Right ventricle myocardium inferior (tissue), 1 donor: ENCODE measurements at regions not wholly inside any gene's neighbourhood (a gene's known extent, or its start where the extent isn't known, plus 50 kb on each side); places are given as distances from the start of the nearest gene placed in this dataset.

Experiments used
- ATAC-seq: fragments of 200-7000 bp; cut with Tn5 transposase; one replicate; pipeline ENCODE4 v1.9.1; 2020; ENCODE audit warnings: mild to moderate bottlenecking, moderate library complexity
- DNase-seq: peaks from one replicate; pipeline ENCODE4 v3.0.0; 2021; ENCODE audit errors: missing footprints
- intact Hi-C: fragments of 100-400 bp; cut with DNase I; formaldehyde crosslinking; loops from one replicate; pipeline ENCODE4 v1.11.0; 2022
- donor health status: DM: no; HTN: yes; CAD: no; lungs with severe emphysema.

GRCh38 chr5:43981556-43981955 lies 378.6 kb downstream of the NNT start:
- ATAC-seq, result peak; percentile 26
- intact Hi-C loops, result no loop called here
- no peak for DNase-seq

GRCh38 chr5:43973908-43974307 lies 370.9 kb downstream of the NNT start:
- no peak for DNase-seq
- intact Hi-C loops, result no loop called here
- ATAC-seq, result no peak

DNA sequence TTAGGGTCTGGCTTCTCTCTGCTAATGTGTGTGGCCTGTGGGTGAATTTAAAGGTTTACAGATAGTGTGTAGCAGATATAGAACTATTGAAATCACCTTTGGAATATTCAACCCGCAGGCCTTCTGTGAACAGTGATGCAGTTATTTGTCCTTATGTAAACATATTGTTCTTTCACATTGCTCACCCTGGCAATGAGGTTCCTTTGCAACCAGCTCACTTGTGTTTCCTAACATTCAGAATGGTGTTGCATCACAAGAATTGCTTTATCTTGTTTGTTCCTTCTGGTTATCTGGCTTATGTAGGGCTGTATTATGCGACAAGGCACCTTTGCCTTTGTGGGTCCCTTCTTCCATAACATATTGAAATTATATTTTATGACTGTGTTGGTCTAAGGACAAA lies 370.3 kb downstream of the NNT start:
- no peak for DNase-seq
- intact Hi-C loops, result no loop called here
- ATAC-seq, result no peak

DNA sequence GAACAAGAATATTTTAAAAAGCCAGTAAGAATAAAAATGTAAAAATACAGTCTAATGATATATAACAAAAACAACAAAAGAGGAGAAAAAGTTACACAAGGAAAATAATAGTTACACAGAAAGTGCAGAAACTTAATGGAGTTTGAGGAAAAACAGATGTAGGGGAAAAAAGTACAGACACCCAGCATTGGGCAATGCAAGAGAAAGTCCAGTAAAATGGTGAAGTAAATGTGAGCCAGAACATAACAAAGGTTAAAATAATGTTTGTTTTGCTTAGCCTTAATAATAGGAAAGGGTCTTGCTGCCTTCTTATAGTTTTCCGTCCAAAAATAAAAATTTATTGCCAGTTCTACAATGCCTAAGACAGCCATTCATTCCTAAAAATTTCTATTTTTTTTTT lies 364.2 kb downstream of the NNT start:
- DNase-seq (no peak), ATAC-seq (no peak)
- intact Hi-C loops, result no loop called here

GRCh38 chr5:43959144-43959543 lies 356.2 kb downstream of the NNT start:
- no peak for DNase-seq
- no peak for ATAC-seq
- intact Hi-C loops, result no loop called here

GRCh38 chr5:43947935-43948334 lies 345.0 kb downstream of the NNT start:
- DNase-seq (no peak), ATAC-seq (no peak)
- intact Hi-C loops, result no loop called here

DNA sequence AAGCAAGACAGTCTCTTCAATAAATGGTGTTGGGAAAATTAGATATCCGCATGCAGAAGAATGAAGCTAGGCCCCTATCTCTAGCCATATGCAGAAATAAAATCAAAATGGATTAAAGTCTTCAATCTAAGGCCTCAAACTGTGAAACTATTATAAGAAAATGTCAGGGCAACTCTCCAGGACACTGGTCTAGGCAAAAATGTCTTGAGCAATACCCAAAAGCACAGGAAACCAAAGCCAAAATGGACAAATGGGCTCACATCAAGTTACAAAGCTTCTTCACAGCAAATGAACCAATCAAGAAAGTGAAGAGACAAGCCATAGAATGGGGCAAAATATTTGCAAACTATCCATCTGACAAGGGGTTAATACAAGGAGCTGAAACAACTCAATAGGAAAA lies 338.8 kb downstream of the NNT start:
- DNase-seq (no peak), ATAC-seq (no peak)
- intact Hi-C loops, result no loop called here

- no peak for ATAC-seq
- DNase-seq, result no peak
- intact Hi-C loops, result no loop called here
Observed at GRCh38 chr5:43940562-43940961, 337.6 kb downstream of the NNT start.

DNA sequence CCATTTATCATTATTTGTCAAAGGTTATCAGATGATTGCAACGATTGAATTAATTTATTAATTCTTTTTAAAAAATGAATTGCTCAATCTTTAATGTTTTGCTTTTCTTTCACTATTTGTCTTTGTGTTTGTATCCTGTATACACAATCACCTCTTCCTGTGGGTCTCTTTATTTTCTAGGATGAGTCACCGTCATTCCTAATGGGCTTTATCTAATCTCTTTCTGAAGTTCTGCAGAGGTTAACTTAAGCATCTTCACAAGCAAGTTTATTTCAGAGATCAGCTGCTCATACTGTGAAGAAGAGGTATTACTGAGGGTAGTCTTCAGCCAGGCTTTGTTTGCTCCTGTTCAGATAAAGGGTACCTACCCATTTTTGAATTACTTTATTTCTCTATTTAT lies 323.9 kb downstream of the NNT start:
- no peak for ATAC-seq
- no peak for DNase-seq
- intact Hi-C loops, result no loop called here

- intact Hi-C loops, result no loop called here
- ATAC-seq, result no peak
- DNase-seq, result no peak
Observed at GRCh38 chr5:43920422-43920821, 317.4 kb downstream of the NNT start.

- no peak for DNase-seq
- intact Hi-C loops, result no loop called here
- ATAC-seq, result no peak
Observed at GRCh38 chr5:43917925-43918324, 314.9 kb downstream of the NNT start.

DNA sequence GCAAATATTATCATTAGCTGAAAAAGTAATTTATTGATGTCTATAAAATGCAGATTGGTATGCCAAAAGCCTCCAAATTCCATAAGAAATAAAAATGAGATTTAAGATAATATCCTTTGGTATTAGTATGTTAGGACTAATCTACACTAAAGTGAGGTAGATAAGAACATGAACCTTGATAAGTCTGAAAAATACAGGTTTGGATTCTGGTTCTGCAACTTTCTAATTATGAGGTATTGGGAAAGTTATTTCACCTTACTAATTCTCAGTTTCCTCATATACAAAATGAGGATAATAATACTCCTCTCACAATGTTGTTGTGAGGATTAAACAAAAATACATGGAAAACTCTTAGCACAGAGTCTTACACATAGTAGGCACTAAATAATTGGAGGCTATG lies 300.1 kb downstream of the NNT start:
- no peak for DNase-seq
- ATAC-seq, result no peak
- intact Hi-C loops, result no loop called here

- ATAC-seq (no peak), DNase-seq (no peak)
- intact Hi-C loops, result no loop called here
Observed at GRCh38 chr5:43900974-43901373, 298.0 kb downstream of the NNT start.

- intact Hi-C loops, result no loop called here
- DNase-seq (no peak), ATAC-seq (no peak)
Observed at GRCh38 chr5:43895876-43896275, 292.9 kb downstream of the NNT start.

DNA sequence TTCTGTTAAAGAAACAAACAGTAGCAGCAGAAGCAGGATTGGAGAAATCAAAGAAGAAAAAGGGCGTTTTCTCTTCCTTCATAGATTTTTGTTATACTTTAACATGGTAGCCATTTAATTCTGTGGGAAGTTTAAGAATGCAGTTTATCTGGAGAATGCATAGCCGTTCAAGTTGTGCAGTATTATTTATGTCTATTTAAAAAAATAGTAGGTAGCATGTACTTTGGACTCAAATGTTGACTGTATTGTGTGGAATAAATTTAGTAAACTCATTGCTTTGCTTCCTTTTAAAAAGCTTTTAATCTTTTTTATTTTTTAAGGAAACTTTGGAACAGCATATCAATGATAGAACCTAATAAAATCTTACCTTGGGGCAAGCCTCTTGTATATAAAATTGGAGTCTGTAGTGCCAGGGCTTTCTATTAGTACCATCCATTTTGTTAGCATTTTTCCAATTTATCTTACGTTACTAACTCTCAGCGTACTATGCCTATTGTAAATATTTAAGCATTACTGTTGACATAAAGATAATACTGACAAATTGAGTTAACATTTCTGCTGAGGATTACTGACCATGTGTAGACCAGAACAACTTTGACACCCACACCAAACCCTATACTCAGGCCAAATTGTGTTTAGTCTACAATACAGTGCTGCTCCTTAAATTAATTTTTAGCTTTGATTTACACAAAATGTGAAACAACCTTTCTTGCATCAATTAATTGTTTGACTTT lies 291.1 kb downstream of the NNT start:
- ATAC-seq, result no peak
- intact Hi-C loops, result no loop called here
- DNase-seq, result no peak

- intact Hi-C loops, result no loop called here
- DNase-seq (no peak), ATAC-seq (no peak)
Observed at GRCh38 chr5:43891112-43891511, 288.1 kb downstream of the NNT start.

- intact Hi-C loops, result no loop called here
- ATAC-seq, result peak; percentile 37
- DNase-seq, result no peak
Observed at GRCh38 chr5:43889233-43889632, 286.3 kb downstream of the NNT start.

DNA sequence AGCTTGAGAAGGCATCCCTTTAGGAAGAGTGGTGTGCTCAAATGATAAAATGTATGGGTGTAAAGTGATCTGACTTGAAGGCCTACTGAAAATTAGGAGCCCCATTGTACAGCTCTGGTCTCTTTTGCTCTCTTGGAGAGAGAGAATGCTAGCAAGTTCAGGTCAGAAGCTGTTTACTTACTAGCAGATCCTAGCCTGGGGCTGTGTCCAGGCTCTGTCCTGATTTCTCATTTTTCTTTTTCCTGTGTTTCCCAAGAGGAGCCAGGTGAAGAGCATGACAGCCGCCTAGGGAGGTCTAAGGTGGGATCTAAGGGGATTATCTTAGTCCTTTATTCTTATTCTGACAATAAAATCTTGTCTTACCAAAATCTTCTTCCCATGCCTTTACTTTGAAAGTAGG lies 272.8 kb downstream of the NNT start:
- DNase-seq, result no peak
- intact Hi-C loops, result no loop called here
- ATAC-seq, result no peak

- intact Hi-C loops, result no loop called here
- ATAC-seq (peak; percentile 84), DNase-seq (no peak)
Observed at GRCh38 chr5:43874772-43875171, 271.8 kb downstream of the NNT start.

DNA sequence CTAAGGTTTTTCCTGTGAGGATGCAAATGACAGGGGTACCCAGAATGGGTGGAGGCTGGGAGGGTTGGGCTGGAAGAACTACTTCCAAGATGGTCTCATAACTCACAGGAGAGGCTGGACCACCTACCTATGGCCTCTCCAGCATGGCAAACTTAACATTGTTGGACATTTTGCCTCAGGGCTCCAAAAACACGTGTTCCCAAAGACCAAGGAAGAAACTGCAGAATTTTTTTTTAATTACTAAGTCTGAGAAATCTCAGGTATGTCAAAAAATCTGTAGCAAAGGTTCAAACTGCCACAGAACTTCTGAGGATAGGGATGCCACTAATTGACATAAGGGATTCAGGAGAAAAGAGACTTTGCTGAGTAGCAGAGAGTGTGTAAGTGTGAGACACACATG lies 270.8 kb downstream of the NNT start:
- intact Hi-C loops, result no loop called here
- no peak for ATAC-seq
- no peak for DNase-seq

- DNase-seq (no peak), ATAC-seq (no peak)
- intact Hi-C loops, result no loop called here
Observed at GRCh38 chr5:43859309-43859708, 256.3 kb downstream of the NNT start.
